PC-9 (cell line): ENCODE measurements at regions not wholly inside any gene's neighbourhood (a gene's known extent, or its start where the extent isn't known, plus 50 kb on each side); places are given as distances from the start of the nearest gene placed in this dataset.

Experiments used
- CTCF ChIP-seq: fragments of 200-600 bp; sonication (generic); conservative IDR thresholded peaks from 2 replicates; pipeline ENCODE4 v1.6.1; 2017; ENCODE audit warnings: mixed run types, antibody characterized with exemption, mild to moderate bottlenecking, moderate library complexity
- EZH2 ChIP-seq: fragments of 200-600 bp; sonication (generic); IDR thresholded peaks from 2 replicates; pipeline ENCODE4 v1.8.0; 2017; ENCODE audit warnings: antibody characterized with exemption, low read depth

- TF ChIP-seq CTCF (no peak), EZH2 (no peak)
Measured at GRCh38 chr12:76702946-76703345, 61.0 kb upstream of the ZDHHC17 start.
